ENCODE measurements at regions not wholly inside any gene's neighbourhood (a gene's known extent, or its start where the extent isn't known, plus 50 kb on each side); places are given as distances from the start of the nearest gene placed in this dataset.

GRCh38 chr4:131551306-131551705, 1597.8 kb upstream of the PCDH10 start:
- no TSS peak for BruUV-seq (replicated peaks)
- H3K4me2 ChIP-seq (ENCODE audit: control insufficient read depth, insufficient read depth), result no peak overlapping the region
- ChIA-PET POLR2A (no interaction called here), SMC1A (ENCODE audit: uncharacterized antibody, unreplicated experiment) (interaction anchor here (1.1 to 1.7 kb wide), 2 partner anchors 17 to 97 kb away, joined by 3 read pairs; no protein-coding TSS in a partner anchor), CTCF (interaction anchor here (1.1 kb wide), 1 partner anchor 12 kb away, joined by 3 read pairs; no protein-coding TSS in a partner anchor), RAD21 (ENCODE audit: unreplicated experiment) (no interaction called here)
- DNase-seq (ENCODE audit: low read depth, low spot score), result no peak
- FAIRE-seq, result peak; percentile 23
- intact Hi-C loops (cut with micrococcal nuclease; ENCODE audit: unreplicated experiment), result no loop called here
- in situ Hi-C loops (cut with MboI), result no loop called here
- no peaks in the 10 kb centered on the region for H3K79me2 ChIP-seq (ENCODE audit: control insufficient read depth, insufficient read depth, low read length)
- no peaks in the 10 kb centered on the region for H3K27me3 ChIP-seq (replicated peaks in 1 of 2; ENCODE audit: control insufficient read depth in 2 of 2, insufficient read depth in 2 of 2, low read length in 1 of 2)
- H3K9me3 ChIP-seq (replicated peaks; ENCODE audit: control insufficient read depth, insufficient read depth, low read length), result peaks cover 14% of the 10 kb centered on the region
- H3K36me3 ChIP-seq (ENCODE audit: control insufficient read depth in 2 of 2, insufficient read depth in 2 of 2, low read length in 1 of 2), result no peaks in the 10 kb centered on the region
- no peak overlapping the region for H2AFZ ChIP-seq (ENCODE audit: control insufficient read depth, low read depth, low read length)
- no peak for TF ChIP-seq TARDBP (IDR thresholded peaks at IDR 0.05; ENCODE audit: borderline replicate concordance)
- TF ChIP-seq RAD21 (IDR thresholded peaks at IDR 0.05; ENCODE audit: insufficient read depth, low read depth, low read length), result no peak
- TF ChIP-seq LARP7 (IDR thresholded peaks at IDR 0.05), result no peak
- TF ChIP-seq NBN (IDR thresholded peaks at IDR 0.05), result no peak
- no peak for TF ChIP-seq RELA (IDR thresholded peaks at IDR 0.05; ENCODE audit: borderline replicate concordance, partially characterized antibody)
- TF ChIP-seq FOXM1 (IDR thresholded peaks at IDR 0.05; ENCODE audit: low read depth, low read length), result no peak
- TF ChIP-seq EZH2 (IDR thresholded peaks at IDR 0.05; ENCODE audit: borderline replicate concordance, control insufficient read depth, low read depth, low read length), result no peak
- TF ChIP-seq, protein P1, sequence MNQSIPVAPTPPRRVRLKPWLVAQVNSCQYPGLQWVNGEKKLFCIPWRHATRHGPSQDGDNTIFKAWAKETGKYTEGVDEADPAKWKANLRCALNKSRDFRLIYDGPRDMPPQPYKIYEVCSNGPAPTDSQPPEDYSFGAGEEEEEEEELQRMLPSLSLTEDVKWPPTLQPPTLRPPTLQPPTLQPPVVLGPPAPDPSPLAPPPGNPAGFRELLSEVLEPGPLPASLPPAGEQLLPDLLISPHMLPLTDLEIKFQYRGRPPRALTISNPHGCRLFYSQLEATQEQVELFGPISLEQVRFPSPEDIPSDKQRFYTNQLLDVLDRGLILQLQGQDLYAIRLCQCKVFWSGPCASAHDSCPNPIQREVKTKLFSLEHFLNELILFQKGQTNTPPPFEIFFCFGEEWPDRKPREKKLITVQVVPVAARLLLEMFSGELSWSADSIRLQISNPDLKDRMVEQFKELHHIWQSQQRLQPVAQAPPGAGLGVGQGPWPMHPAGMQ (IDR thresholded peaks at IDR 0.05; ENCODE audit: borderline replicate concordance), result no peak
- TF ChIP-seq CREB1 (IDR thresholded peaks at IDR 0.05; ENCODE audit: low read depth), result no peak
- no peak for TF ChIP-seq CUX1 (IDR thresholded peaks at IDR 0.05; ENCODE audit: insufficient replicate concordance, low read depth, low read length)
- no peak for TF ChIP-seq BCL11A (IDR thresholded peaks at IDR 0.05; ENCODE audit: low read depth, low read length)
- TF ChIP-seq ZNF384 (IDR thresholded peaks at IDR 0.05; ENCODE audit: borderline replicate concordance, low read depth, low read length), result no peak
- no peak for TF ChIP-seq ESRRA (IDR thresholded peaks at IDR 0.05; ENCODE audit: low read length)
- no peak for TF ChIP-seq SREBF1 (IDR thresholded peaks at IDR 0.05; ENCODE audit: low read length)
- no peak for TF ChIP-seq EP300 (IDR thresholded peaks at IDR 0.05; ENCODE audit: borderline replicate concordance in 1 of 2, control insufficient read depth in 1 of 2, low read depth in 2 of 2, low read length in 2 of 2)
- H4K20me1 ChIP-seq (ENCODE audit: control insufficient read depth, insufficient read depth), result no peaks in the 10 kb centered on the region
- peak; percentile 66 for ATAC-seq
- H3K4me1 ChIP-seq (ENCODE audit: control insufficient read depth, insufficient read depth, low read length), result peaks cover 7% of the 10 kb centered on the region
- H3K9ac ChIP-seq (ENCODE audit: control insufficient read depth, insufficient read depth, low read length), result no peak overlapping the region
- H3K4me3 ChIP-seq, result no peak overlapping the region
- WGBS (ENCODE audit: insufficient coverage, insufficient replicate concordance, low lambda C conversion rate, missing lambda C conversion rate), result 50% methylated on average over 1 of the region's 1 CpG
- no peak overlapping the region for H3K27ac ChIP-seq (ENCODE audit: control insufficient read depth, insufficient read depth)

All from GM12878 (cell line).